ENCODE measurements at regions not wholly inside any gene's neighbourhood (a gene's known extent, or its start where the extent isn't known, plus 50 kb on each side); places are given as distances from the start of the nearest gene placed in this dataset.

- TF ChIP-seq, protein P1, sequence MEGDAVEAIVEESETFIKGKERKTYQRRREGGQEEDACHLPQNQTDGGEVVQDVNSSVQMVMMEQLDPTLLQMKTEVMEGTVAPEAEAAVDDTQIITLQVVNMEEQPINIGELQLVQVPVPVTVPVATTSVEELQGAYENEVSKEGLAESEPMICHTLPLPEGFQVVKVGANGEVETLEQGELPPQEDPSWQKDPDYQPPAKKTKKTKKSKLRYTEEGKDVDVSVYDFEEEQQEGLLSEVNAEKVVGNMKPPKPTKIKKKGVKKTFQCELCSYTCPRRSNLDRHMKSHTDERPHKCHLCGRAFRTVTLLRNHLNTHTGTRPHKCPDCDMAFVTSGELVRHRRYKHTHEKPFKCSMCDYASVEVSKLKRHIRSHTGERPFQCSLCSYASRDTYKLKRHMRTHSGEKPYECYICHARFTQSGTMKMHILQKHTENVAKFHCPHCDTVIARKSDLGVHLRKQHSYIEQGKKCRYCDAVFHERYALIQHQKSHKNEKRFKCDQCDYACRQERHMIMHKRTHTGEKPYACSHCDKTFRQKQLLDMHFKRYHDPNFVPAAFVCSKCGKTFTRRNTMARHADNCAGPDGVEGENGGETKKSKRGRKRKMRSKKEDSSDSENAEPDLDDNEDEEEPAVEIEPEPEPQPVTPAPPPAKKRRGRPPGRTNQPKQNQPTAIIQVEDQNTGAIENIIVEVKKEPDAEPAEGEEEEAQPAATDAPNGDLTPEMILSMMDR (IDR thresholded peaks at IDR 0.05), result no peak
- Mint-ChIP-seq H3K4me3 (ENCODE audit: unreplicated experiment) (no peak overlapping the region), H3K4me1 (ENCODE audit: unreplicated experiment) (peaks cover 21% of the 10 kb centered on the region), H3K27ac (ENCODE audit: unreplicated experiment) (no peak overlapping the region), H3K27me3 (ENCODE audit: unreplicated experiment) (peaks cover 8% of the 10 kb centered on the region), H3K36me3 (ENCODE audit: unreplicated experiment) (no peaks in the 10 kb centered on the region), H3K9me3 (ENCODE audit: unreplicated experiment) (no peaks in the 10 kb centered on the region)
- no peak for DNase-seq (ENCODE audit: extremely low spot score, unreplicated experiment)
Measured at GRCh38 chr18:46405832-46406538, 251.0 kb downstream of the LOXHD1 start.

DNA sequence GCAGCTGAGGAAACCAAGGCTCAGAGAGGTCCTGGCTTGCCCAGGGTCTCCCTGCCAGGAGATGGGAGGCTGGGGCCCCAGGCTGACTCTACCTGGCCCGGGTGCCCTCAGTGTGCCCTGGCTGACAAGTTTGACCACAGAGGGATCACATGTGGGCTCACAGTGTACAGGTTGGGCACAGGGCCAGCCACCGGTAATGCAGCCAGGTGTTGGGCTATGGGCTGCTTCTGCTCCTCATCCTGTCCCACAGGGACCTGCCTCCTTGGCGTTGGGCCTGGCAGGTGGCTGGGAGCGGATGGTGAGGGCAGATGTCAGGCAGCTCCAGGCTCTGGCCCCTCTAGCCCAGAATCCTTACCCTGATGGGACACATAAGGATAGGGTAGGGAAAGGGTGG, 250.5 kb downstream of the LOXHD1 start:
- peaks cover 21% of the 10 kb centered on the region for H3K4me1 Mint-ChIP-seq (ENCODE audit: unreplicated experiment)
- H3K9me3 Mint-ChIP-seq (ENCODE audit: unreplicated experiment), result no peaks in the 10 kb centered on the region
- H3K4me3 Mint-ChIP-seq (ENCODE audit: unreplicated experiment), result no peak overlapping the region
- H3K27me3 Mint-ChIP-seq (ENCODE audit: unreplicated experiment), result peaks cover 8% of the 10 kb centered on the region
- no peaks in the 10 kb centered on the region for H3K36me3 Mint-ChIP-seq (ENCODE audit: unreplicated experiment)
- no peak for DNase-seq (ENCODE audit: extremely low spot score, unreplicated experiment)
- TF ChIP-seq, protein P1 (IDR thresholded peaks at IDR 0.05), result no peak
- no peak overlapping the region for H3K27ac Mint-ChIP-seq (ENCODE audit: unreplicated experiment)

- DNase-seq (ENCODE audit: extremely low spot score, unreplicated experiment), result no peak
- Mint-ChIP-seq H3K4me1 (ENCODE audit: unreplicated experiment) (peaks cover 26% of the 10 kb centered on the region), H3K27ac (ENCODE audit: unreplicated experiment) (peak overlapping the region; percentile 20), H3K4me3 (ENCODE audit: unreplicated experiment) (no peak overlapping the region), H3K36me3 (ENCODE audit: unreplicated experiment) (no peaks in the 10 kb centered on the region), H3K9me3 (ENCODE audit: unreplicated experiment) (no peaks in the 10 kb centered on the region), H3K27me3 (ENCODE audit: unreplicated experiment) (peaks cover 8% of the 10 kb centered on the region)
- TF ChIP-seq, protein P1 (IDR thresholded peaks at IDR 0.05), result no peak
Measured at GRCh38 chr18:46407486-46408166, 249.4 kb downstream of the LOXHD1 start.

GRCh38 chr18:46408334-46408987, 248.6 kb downstream of the LOXHD1 start:
- Mint-ChIP-seq H3K36me3 (ENCODE audit: unreplicated experiment) (no peaks in the 10 kb centered on the region), H3K27ac (ENCODE audit: unreplicated experiment) (no peak overlapping the region), H3K9me3 (ENCODE audit: unreplicated experiment) (no peaks in the 10 kb centered on the region), H3K4me1 (ENCODE audit: unreplicated experiment) (peaks cover 33% of the 10 kb centered on the region), H3K4me3 (ENCODE audit: unreplicated experiment) (no peak overlapping the region), H3K27me3 (ENCODE audit: unreplicated experiment) (peaks cover 8% of the 10 kb centered on the region)
- TF ChIP-seq, protein P1 (IDR thresholded peaks at IDR 0.05), result peak; percentile 16
- no peak for DNase-seq (ENCODE audit: extremely low spot score, unreplicated experiment)

Data from osteocyte (in vitro differentiated cells).